H1 (cell line): ENCODE measurements at regions not wholly inside any gene's neighbourhood (a gene's known extent, or its start where the extent isn't known, plus 50 kb on each side); places are given as distances from the start of the nearest gene placed in this dataset.

Experiments
- CTCF ChIA-PET: fragments of 300-600 bp; sonication (Branson Sonifier 250); formaldehyde crosslinking; loops from one replicate; lab custom pipeline; 2021; ENCODE audit not compliant: partially characterized antibody; lab: Charles Lee
- POLR2A ChIA-PET: fragments of 300-600 bp; sonication (Branson Sonifier 250); formaldehyde crosslinking; loops from one replicate; lab custom pipeline; 2021; ENCODE audit warnings: inconsistent platforms; ENCODE audit not compliant: partially characterized antibody; lab: Charles Lee
- DNase-seq, 2 experiments: peaks; one replicate each; pipeline versions ENCODE4 v3.0.0 to v3.0.0-alpha.2; 2010 to 2022; ENCODE audit warnings: low spot score in 2 of 2, low read depth in 1 of 2, mixed read lengths in 1 of 2
- FAIRE-seq: peaks from 2 replicates; lab custom pipeline; 2011; peaks lifted over from hg19 to GRCh38; lab: Jason Lieb, UNC
- H2AFZ ChIP-seq: 2 replicates; pipeline ENCODE4 v1.8.1; 2012; ENCODE audit warnings: low read length, inconsistent platforms
- H2AK5ac ChIP-seq: 2 replicates; pipeline ENCODE4 v1.6.1; 2013; ENCODE audit warnings: low read depth, low read length
- H2BK120ac ChIP-seq: replicated peaks from 2 replicates; pipeline ENCODE3; 2013; ENCODE audit warnings: low read depth, low read length, inconsistent platforms
- H2BK12ac ChIP-seq: 2 replicates; pipeline ENCODE4 v1.6.1; 2013; ENCODE audit warnings: low read depth, low read length
- H2BK15ac ChIP-seq: 2 replicates; pipeline ENCODE4 v1.6.1; 2013; ENCODE audit warnings: low read length
- H2BK20ac ChIP-seq: 2 replicates; pipeline ENCODE4 v1.6.1; 2013; ENCODE audit warnings: low read length
- H2BK5ac ChIP-seq: 2 replicates; pipeline ENCODE4 v1.6.1; 2013; ENCODE audit warnings: low read depth, low read length
- H3K14ac ChIP-seq: 2 replicates; pipeline ENCODE4 v1.6.1; 2013; ENCODE audit warnings: inconsistent platforms; ENCODE audit not compliant: insufficient read length
- H3K18ac ChIP-seq: 2 replicates; pipeline ENCODE4 v1.6.1; 2013; ENCODE audit warnings: low read length; ENCODE audit errors: extremely low read depth
- H3K23ac ChIP-seq: 2 replicates; pipeline ENCODE4 v1.6.1; 2013; ENCODE audit warnings: inconsistent platforms; ENCODE audit not compliant: insufficient read length
- H3K23me2 ChIP-seq: 2 replicates; pipeline ENCODE4 v1.6.1; 2013; ENCODE audit warnings: low read depth, low read length
- H3K27ac ChIP-seq: 2 replicates; pipeline ENCODE4 v1.6.1; 2011; ENCODE audit warnings: low read depth, low read length, inconsistent platforms
- H3K27me3 ChIP-seq, 4 experiments: replicated peaks in 1 of 4; 1 replicate in 1 of 4; 2 replicates in 3 of 4; pipeline versions ENCODE4 v1.6.1 to v1.8.1; 2011 to 2013; ENCODE audit warnings: low read length in 3 of 4, mild to moderate bottlenecking in 3 of 4, inconsistent platforms in 2 of 4, mixed read lengths in 2 of 4, moderate library complexity in 1 of 4; ENCODE audit not compliant: control insufficient read depth in 3 of 4, insufficient read depth in 3 of 4; ENCODE audit errors: extremely low read depth in 1 of 4
- H3K36me3 ChIP-seq, 4 experiments: 2 replicates each; pipeline versions ENCODE4 v1.6.1 to v1.8.1; 2011 to 2013; ENCODE audit warnings: mild to moderate bottlenecking in 4 of 4, low read length in 3 of 4, moderate library complexity in 2 of 4, control low read depth in 1 of 4, inconsistent platforms in 1 of 4; ENCODE audit not compliant: insufficient read depth in 4 of 4, control insufficient read depth in 2 of 4
- H3K4ac ChIP-seq: replicated peaks from 2 replicates; pipeline ENCODE3; 2013; ENCODE audit warnings: low read length, low read depth, mixed read lengths, inconsistent platforms; ENCODE audit not compliant: insufficient read length
- H3K4me1 ChIP-seq, 4 experiments: replicated peaks in 1 of 4; 1 replicate in 1 of 4; 2 replicates in 3 of 4; pipeline versions ENCODE4 v1.6.1 to v1.8.1; 2011 to 2013; ENCODE audit warnings: low read length in 3 of 4, inconsistent platforms in 2 of 4, mixed read lengths in 1 of 4; ENCODE audit not compliant: insufficient read depth in 4 of 4, control insufficient read depth in 3 of 4
- H3K4me2 ChIP-seq, 2 experiments: 2 replicates each; pipeline versions ENCODE4 v1.6.1 to v1.8.1; 2011 to 2013; ENCODE audit warnings: low read depth in 2 of 2, low read length in 2 of 2, control low read depth in 1 of 2, inconsistent platforms in 1 of 2, mild to moderate bottlenecking in 1 of 2; ENCODE audit not compliant: insufficient read depth in 1 of 2
- H3K4me3 ChIP-seq, 4 experiments: fragments of 200-600, 300-600 bp in 1 of 4; sonication (generic), shearing (Covaris generic), sonication (Bioruptor Twin) in 1 of 4; 2 replicates each; pipeline versions ENCODE4 v1.5.1 to v1.8.1; 2011 to 2016; ENCODE audit warnings: low read length in 4 of 4, low read depth in 3 of 4, control low read depth in 2 of 4, inconsistent platforms in 2 of 4, mild to moderate bottlenecking in 2 of 4, mixed read lengths in 1 of 4, moderate library complexity in 1 of 4; ENCODE audit not compliant: insufficient read depth in 2 of 4; ENCODE audit errors: extremely low read depth in 1 of 4
- H3K56ac ChIP-seq: replicated peaks from 2 replicates; pipeline ENCODE3; 2013; ENCODE audit warnings: low read depth, mild to moderate bottlenecking, mixed read lengths, low read length, inconsistent platforms; ENCODE audit not compliant: insufficient read length
- H3K79me1 ChIP-seq: 2 replicates; pipeline ENCODE4 v1.6.1; 2013; ENCODE audit warnings: low read depth, low read length, control low read depth
- H3K79me2 ChIP-seq, 2 experiments: 2 replicates each; pipeline versions ENCODE4 v1.6.1 to v1.8.1; 2012 to 2013; ENCODE audit warnings: low read length in 2 of 2, mild to moderate bottlenecking in 2 of 2, inconsistent platforms in 1 of 2; ENCODE audit not compliant: insufficient read depth in 2 of 2, control insufficient read depth in 1 of 2
- H3K9ac ChIP-seq, 4 experiments: replicated peaks in 1 of 4; 1 replicate in 1 of 4; 2 replicates in 3 of 4; pipeline versions ENCODE4 v1.6.1 to v1.8.1; 2011 to 2013; ENCODE audit warnings: low read depth in 3 of 4, low read length in 3 of 4, control low read depth in 2 of 4, mild to moderate bottlenecking in 2 of 4, moderate library complexity in 2 of 4, inconsistent platforms in 1 of 4; ENCODE audit errors: extremely low read depth in 1 of 4
- H3K9me3 ChIP-seq, 2 experiments: 2 replicates each; pipeline versions ENCODE4 v1.6.1 to v1.8.1; 2012 to 2013; ENCODE audit warnings: mild to moderate bottlenecking in 2 of 2, moderate library complexity in 2 of 2, control low read depth in 1 of 2, inconsistent platforms in 1 of 2, low read depth in 1 of 2, low read length in 1 of 2, mixed read lengths in 1 of 2; ENCODE audit not compliant: insufficient read depth in 2 of 2
- H4K20me1 ChIP-seq, 2 experiments: replicated peaks in 1 of 2; 2 replicates each; pipeline versions ENCODE3 to v1.8.1; 2011 to 2013; ENCODE audit warnings: inconsistent platforms in 2 of 2, low read length in 2 of 2, mild to moderate bottlenecking in 1 of 2; ENCODE audit not compliant: insufficient read depth in 2 of 2, control insufficient read depth in 1 of 2
- H4K5ac ChIP-seq: 2 replicates; pipeline ENCODE4 v1.6.1; 2013; ENCODE audit warnings: low read length, low read depth, mixed read lengths, inconsistent platforms; ENCODE audit not compliant: insufficient read length
- H4K8ac ChIP-seq: 2 replicates; pipeline ENCODE4 v1.8.0; 2013; ENCODE audit warnings: mild to moderate bottlenecking, moderate library complexity, low read length, inconsistent platforms; ENCODE audit not compliant: insufficient read depth; ENCODE audit errors: extremely low read depth
- H4K91ac ChIP-seq: replicated peaks from 2 replicates; pipeline ENCODE3; 2013; ENCODE audit warnings: low read length, mixed read lengths, inconsistent platforms; ENCODE audit not compliant: insufficient read length
- ATF2 ChIP-seq: IDR thresholded peaks from 2 replicates; pipeline ENCODE4 v1.6.1; 2012; ENCODE audit warnings: low read length, inconsistent platforms
- MAX ChIP-seq: IDR thresholded peaks from 2 replicates; pipeline ENCODE4 v1.6.1; 2012; ENCODE audit warnings: inconsistent platforms
- WGBS, 2 experiments: shearing (Covaris generic) in 1 of 2; methylation state at CpG; one replicate each; pipeline versions ENCODE4 v1.1.6 to v1.1.7; 2013 to 2015; ENCODE audit warnings: low lambda C conversion rate in 2 of 2, mixed read lengths in 2 of 2, inconsistent platforms in 1 of 2, low coverage in 1 of 2, missing lambda C conversion rate in 1 of 2; ENCODE audit not compliant: insufficient replicate concordance in 2 of 2, insufficient coverage in 1 of 2, insufficient read length in 1 of 2; ENCODE audit errors: extremely low coverage in 1 of 2, missing lambda C conversion rate in 1 of 2; 5-methylcytosine and 5-hydroxymethylcytosine counted together
- TF ChIP-seq, protein P1 (sequence below): IDR thresholded peaks from 2 replicates; pipeline ENCODE4 v1.6.1; 2012; ENCODE audit warnings: inconsistent platforms

GRCh38 chr2:67899187-67899586 is 163.6 kb downstream of the C1D start:
- no peak overlapping the region for H4K8ac ChIP-seq
- no peak overlapping the region for H2AFZ ChIP-seq
- no peaks in the 10 kb centered on the region for H3K79me1 ChIP-seq
- peak; percentile 19 for FAIRE-seq
- H3K4me1 ChIP-seq, result peaks cover 2 to 14% (median 6%) of the 10 kb centered on the region in 4 experiments; a peak in 6 of 7 replicates
- no peak overlapping the region for H3K23ac ChIP-seq
- H3K36me3 ChIP-seq, result 0 out of 8 replicates have a peak, but pooled peaks cover 0 to 4% (median 0%) of the 10 kb centered on the region in 4 experiments
- no peaks in the 10 kb centered on the region for H4K20me1 ChIP-seq
- no peak overlapping the region for H2AK5ac ChIP-seq
- peak; percentile 88 for TF ChIP-seq MAX
- TF ChIP-seq, protein P1, sequence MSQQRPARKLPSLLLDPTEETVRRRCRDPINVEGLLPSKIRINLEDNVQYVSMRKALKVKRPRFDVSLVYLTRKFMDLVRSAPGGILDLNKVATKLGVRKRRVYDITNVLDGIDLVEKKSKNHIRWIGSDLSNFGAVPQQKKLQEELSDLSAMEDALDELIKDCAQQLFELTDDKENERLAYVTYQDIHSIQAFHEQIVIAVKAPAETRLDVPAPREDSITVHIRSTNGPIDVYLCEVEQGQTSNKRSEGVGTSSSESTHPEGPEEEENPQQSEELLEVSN, result peak; percentile 76
- TF ChIP-seq ATF2, result no peak
- H3K4me2 ChIP-seq, result no peak overlapping the region
- ChIA-PET CTCF (interaction anchor here (0.8 to 1.3 kb wide), 2 partner anchors 23 to 132 kb away, joined by 3 read pairs; no protein-coding TSS in a partner anchor), POLR2A (interaction anchor here (1.5 kb wide), 1 partner anchor 31 kb away, joined by 3 read pairs; no protein-coding TSS in a partner anchor)
- DNase-seq, result no peak
- no peak overlapping the region for H2BK12ac ChIP-seq
- H3K18ac ChIP-seq, result no peak overlapping the region
- 32% methylated on average over 5 of the region's 5 CpGs; no CpG with 5 or more reads in 1 of the 2 experiments for WGBS, 2 experiments
- H3K23me2 ChIP-seq, result no peaks in the 10 kb centered on the region
- no peak overlapping the region for H3K56ac ChIP-seq
- H3K4ac ChIP-seq, result no peak overlapping the region
- H2BK5ac ChIP-seq, result no peak overlapping the region
- H3K9me3 ChIP-seq, result peaks cover 6 to 10% of the 10 kb centered on the region in 2 experiments; a peak in 2 of 4 replicates
- H3K79me2 ChIP-seq, result no peaks in the 10 kb centered on the region
- no peak overlapping the region for H2BK15ac ChIP-seq
- no peak overlapping the region for H2BK20ac ChIP-seq
- H3K27me3 ChIP-seq, result peaks cover 0 to 4% (median 3%) of the 10 kb centered on the region in 4 experiments; a peak in 5 of 7 replicates
- no peak overlapping the region for H2BK120ac ChIP-seq
- no peak overlapping the region for H4K5ac ChIP-seq
- H3K4me3 ChIP-seq, result no peak overlapping the region
- H3K14ac ChIP-seq, result no peak overlapping the region
- H4K91ac ChIP-seq, result no peak overlapping the region
- H3K27ac ChIP-seq, result no peak overlapping the region
- no peak overlapping the region for H3K9ac ChIP-seq
